Stimulated activated naive CD4-positive, alpha-beta T cell (primary cell): ENCODE measurements at regions not wholly inside any gene's neighbourhood (a gene's known extent, or its start where the extent isn't known, plus 50 kb on each side); places are given as distances from the start of the nearest gene placed in this dataset.

Experiments used
- DNase-seq, 6 experiments: peaks; one replicate each; lab custom pipeline; 2025; lab: John Stamatoyannopoulos, UW

DNA sequence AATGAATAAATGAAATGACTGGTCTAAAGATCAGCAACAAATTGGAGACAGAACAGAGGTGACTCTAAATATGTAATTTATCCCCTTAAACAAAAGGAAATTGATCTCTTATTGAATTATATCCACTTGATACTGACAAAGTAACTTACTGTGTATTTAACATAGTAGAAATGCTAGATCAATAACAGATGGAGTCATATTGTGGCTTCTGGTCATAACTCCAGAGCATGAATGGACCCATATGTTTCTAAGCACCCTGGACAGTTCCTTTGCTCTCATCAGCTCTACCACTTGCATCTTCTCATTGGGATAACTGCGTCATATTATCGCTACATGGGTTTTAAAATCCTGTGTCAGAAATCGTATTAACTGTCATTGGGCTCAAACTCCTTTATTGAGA, 222.3 kb downstream of the ETS1 start:
- DNase-seq: peak in 3 of 6 experiments; percentile 2 to 53 (median 34)

- no peak for DNase-seq
These were observed 225.8 kb downstream of the ETS1 start for GRCh38 chr11:128361451-128362020.

- no peak for DNase-seq
These were observed 227.8 kb downstream of the ETS1 start for GRCh38 chr11:128359515-128359914.

- DNase-seq: no peak
These were observed 230.3 kb downstream of the ETS1 start for GRCh38 chr11:128357073-128357472.

DNA sequence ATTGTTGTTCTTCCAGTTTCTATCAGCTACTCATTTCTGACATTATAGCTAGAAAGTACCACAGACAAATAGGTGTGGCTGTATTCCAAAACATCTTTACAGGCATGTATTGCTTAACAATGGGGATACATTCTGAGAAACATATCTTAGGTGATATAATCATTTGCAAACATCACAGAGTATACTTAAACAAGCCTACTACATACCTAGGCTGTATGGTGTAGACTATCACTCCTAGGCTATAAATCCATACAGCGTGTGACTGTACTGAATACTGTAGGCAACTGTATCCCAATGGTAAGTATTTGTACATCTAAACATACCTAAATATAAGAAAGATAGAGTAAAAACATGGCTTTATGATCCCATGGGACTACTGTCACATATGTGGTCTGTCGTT, 231.8 kb downstream of the ETS1 start:
- no peak for DNase-seq

GRCh38 chr11:128354476-128354875, 232.9 kb downstream of the ETS1 start:
- no peak for DNase-seq

DNA sequence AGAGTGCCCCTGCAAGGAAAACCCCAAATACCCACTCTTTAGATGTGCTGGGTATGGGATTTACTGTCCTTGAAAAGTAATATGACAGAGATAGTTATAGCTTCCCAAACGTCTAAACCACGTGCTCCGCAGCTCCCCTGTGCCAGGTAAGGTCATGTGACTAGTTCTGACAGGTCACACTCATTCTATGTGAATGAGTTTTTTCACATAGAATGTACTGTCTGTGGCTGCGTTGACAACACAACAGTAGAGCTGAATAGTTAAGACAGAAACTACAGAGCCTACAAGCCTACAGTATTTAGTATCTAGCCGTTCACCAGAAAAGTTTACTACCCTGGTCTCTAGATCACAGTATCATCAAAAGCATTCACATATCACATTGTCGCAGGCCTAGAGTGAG, 236.2 kb downstream of the ETS1 start:
- DNase-seq: no peak

- DNase-seq: peak in 2 of 6 experiments; percentile 21 to 44
These were observed 237.6 kb downstream of the ETS1 start for GRCh38 chr11:128349650-128350299.

- DNase-seq: no peak
These were observed 240.6 kb downstream of the ETS1 start for GRCh38 chr11:128346804-128347203.

GRCh38 chr11:128345316-128345715, 242.0 kb downstream of the ETS1 start:
- DNase-seq: peak in 3 of 6 experiments; percentile 15 to 57 (median 28)

- DNase-seq: no peak
These were observed 243.5 kb downstream of the ETS1 start for GRCh38 chr11:128343870-128344269.

DNA sequence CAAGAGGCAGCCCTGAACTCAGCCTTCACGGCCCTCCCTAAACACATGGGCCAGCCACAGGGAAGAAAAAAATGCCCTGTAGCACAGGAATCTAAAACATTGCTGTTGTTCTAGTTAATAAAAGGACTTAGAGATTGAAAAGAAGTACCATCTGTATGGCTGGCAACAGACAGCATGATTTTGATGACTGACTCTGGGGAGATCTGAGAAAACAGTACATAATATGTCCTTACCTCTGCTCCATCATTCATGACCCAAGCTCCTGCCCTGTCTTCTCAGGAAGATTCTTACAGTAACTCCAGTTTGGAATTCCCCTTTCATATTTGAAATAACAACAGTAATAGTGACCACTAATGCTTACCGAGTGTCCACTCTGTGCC, 244.2 kb downstream of the ETS1 start:
- DNase-seq: no peak

GRCh38 chr11:128342511-128343134, 244.7 kb downstream of the ETS1 start:
- peak in 3 of 6 experiments; percentile 23 to 41 (median 33) for DNase-seq

GRCh38 chr11:128341280-128342248, 245.8 kb downstream of the ETS1 start:
- peak; percentile 31 to 85 (median 74) for DNase-seq

DNA sequence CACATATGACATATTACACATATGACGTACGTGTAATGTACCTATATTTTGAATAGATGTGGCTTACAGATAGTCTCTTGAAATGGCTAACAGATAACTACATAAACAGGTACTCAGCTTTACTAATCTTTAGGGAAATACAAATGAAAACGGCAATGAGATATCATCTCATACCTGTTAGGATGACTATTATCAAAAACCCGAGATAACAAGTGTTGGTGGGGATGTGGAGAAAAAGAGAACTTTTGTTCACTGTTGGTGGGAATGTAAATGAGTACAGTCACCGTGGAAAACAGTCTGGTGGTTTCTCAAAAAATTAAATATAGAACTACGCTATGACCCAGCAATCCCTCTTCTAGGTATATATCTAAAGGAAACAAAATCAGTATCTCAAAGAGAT, 247.6 kb downstream of the ETS1 start:
- peak in 1 of 6 experiments; percentile 14 for DNase-seq

DNA sequence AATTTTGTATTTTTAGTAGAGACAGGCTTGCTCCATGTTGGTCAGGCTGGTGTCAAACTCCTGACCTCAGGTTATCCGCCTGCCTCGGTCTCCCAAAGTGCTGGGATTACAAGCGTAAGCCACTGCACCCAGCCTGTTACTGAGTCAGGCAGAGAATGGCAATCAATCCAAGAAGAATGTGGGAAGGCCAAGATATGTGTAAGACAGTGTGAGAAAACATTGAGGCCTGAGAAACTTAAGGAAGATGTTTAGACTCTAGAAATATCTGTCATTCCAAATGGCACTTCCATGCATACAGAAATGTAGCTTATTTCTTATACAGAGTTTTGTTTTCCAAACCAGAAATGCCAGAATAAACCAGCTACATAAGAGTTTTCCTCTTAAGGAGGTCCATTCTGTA, 248.5 kb downstream of the ETS1 start:
- DNase-seq: no peak

DNA sequence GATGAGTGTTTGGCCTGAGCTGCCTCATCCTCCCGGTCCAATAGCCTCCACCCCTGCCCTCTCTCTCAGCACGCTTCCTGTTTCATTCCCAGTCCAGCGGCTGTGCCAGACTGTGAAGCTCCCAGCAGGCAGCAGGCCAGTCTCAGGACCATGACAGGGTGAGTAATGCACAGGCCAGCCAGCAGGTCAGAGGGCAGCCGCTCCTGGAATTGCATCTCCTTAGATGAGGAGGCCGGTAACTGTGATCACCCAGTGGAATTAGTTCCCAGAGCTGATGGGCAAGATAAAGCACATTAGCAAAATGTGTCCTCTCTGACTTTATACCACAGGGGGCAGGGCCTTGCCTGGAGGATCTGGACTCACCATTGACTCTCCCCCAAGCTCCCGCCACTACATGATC, 251.2 kb downstream of the ETS1 start:
- no peak for DNase-seq

DNA sequence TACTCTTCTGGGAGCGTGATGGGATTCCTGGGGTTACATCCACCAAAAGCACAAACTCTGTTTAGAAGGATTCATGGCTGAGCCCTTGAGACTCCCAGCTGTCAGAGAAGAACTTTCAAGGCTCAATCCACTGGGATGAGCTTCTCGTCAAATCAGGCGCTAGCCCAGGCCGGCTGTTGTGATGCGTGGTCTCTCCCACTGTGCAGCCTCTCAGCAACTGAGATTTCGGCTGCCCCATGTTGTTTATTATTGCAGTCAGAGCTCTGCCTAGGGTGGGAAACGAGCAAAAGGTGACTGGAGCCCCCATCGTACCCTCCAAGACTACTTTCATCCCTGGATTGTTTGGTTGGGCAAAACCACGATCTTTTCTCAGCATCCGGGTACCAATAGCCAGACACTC, 251.6 kb downstream of the ETS1 start:
- no peak for DNase-seq

GRCh38 chr11:128334311-128335044, 252.9 kb downstream of the ETS1 start:
- DNase-seq: no peak

GRCh38 chr11:128331317-128331716, 256.0 kb downstream of the ETS1 start:
- DNase-seq: no peak

- no peak for DNase-seq
These were observed 257.2 kb downstream of the ETS1 start for GRCh38 chr11:128330203-128330602.
